HG02943 (cell line): ENCODE measurements at regions not wholly inside any gene's neighbourhood (a gene's known extent, or its start where the extent isn't known, plus 50 kb on each side); places are given as distances from the start of the nearest gene placed in this dataset.

Experiments
- ATAC-seq: cut with Tn5 transposase; IDR thresholded peaks from one replicate; pipeline ENCODE4 v1.9.1; 2021; ENCODE audit warnings: mild to moderate bottlenecking, low read depth, moderate library complexity; ENCODE audit not compliant: unreplicated experiment

DNA sequence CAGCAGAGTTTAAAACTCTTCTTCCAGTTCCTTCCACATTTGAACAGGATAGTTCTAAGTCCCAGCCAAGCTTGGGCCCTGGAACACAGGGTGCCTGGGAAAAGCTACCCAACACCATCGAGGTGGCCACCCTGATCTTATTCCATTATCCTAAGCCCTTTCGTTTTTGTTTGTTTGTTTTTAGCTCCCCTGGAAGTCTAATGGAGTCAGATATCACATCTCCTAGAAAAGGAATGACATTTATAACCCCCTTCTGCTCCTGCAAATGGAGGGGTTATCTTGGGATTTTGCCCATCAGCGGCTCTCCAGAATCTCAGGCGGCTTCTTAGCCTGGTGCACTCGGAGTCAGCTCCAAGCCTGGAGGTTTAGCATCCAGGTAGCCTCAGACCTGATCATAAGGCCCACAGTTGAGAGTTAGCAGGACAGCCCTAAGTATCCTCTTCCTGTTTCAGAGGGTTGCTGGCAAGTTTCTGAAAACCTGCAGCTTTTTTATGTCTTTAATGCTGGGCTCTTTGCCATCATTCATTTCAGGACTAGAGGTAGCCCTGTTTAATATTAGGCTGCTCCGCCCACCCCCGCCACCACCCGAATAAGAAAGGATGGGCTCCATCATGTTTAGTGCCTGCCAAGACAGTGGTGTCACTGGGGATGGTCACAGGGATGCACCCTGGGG, 230.0 kb upstream of the LNX1 start:
- no peak for ATAC-seq

GRCh38 chr4:53818104-53818503, 226.8 kb upstream of the LNX1 start:
- ATAC-seq: no peak

DNA sequence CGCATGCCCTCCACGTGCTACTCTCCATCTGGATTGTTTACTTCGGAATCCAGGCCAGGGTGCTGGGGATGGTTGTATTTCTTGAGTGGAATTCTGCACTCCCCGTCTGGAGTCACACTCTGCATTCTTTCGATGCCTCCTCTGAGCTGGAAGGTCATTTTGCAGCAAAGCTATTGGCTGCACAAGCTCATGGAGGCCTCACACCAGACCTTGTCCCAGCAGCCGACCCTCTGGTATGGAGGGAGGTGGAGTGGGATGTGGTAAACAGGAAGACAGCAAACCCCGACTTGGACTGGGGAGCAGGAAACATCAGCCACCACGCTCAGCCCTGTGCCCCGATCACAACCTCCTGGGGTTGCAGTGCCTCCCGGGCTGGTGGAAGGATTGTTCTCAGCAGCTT, 225.3 kb upstream of the LNX1 start:
- ATAC-seq: no peak

DNA sequence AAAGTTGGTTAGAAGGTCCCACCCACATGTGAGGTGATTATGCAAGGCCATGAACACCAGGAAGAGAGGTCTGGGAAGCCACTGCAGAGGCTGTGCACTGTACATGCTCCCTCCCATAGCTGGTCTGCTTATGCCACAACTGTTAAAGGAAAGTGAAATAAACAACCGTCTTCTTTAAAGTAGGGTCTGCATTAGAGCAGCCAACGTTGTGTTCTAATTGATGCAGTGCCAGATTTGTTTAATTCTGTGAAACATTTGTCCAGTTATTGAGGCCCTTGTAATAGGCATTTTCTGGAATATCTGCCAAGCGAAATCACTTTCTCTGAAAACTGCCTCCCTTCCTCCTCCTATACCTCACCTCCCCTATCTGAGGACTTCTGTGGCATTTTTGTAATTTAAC, 224.0 kb upstream of the LNX1 start:
- ATAC-seq: no peak

- ATAC-seq: no peak
Measured at GRCh38 chr4:53813998-53814397, 222.7 kb upstream of the LNX1 start.

DNA sequence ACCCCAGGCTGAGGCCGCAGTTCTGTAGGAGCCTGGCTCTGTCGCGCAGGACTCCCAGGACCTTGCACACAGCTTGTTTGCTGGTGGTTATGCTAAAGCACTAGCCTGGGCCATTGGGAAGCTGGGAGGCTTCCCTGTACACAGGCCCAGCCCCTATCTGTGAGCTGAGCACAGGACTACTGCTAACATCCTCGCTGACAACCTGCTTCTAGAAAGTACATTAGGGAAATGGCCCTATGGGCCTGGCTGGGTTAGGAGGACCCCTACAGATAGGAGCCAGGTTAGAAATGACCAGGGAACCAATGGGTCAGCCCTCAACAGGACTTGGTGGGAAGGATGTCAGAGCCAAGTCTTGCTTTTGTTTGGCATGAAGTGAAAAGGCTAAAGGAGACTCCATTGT, 219.4 kb upstream of the LNX1 start:
- ATAC-seq: no peak

DNA sequence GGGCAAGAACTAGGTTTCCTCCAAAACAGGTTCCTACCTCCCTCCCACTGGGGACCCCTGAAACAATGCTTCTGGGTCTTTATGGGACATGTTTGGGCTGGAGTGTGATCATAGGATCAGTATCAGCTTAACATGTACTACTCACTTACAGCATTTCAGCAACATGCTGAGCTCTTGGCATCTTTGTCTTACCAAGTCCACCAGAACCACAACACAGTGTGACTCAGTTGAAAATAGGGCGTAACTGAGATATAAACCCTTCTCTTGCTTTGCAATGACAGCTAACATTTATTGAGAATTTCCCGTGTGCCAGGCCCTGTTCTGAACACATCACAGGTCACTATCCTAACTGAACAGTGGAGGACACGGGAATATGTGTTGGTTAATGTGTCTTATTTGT, 218.5 kb upstream of the LNX1 start:
- ATAC-seq: no peak

GRCh38 chr4:53805291-53805690, 214.0 kb upstream of the LNX1 start:
- no peak for ATAC-seq

- no peak for ATAC-seq
Measured at GRCh38 chr4:53804719-53805118, 213.4 kb upstream of the LNX1 start.

DNA sequence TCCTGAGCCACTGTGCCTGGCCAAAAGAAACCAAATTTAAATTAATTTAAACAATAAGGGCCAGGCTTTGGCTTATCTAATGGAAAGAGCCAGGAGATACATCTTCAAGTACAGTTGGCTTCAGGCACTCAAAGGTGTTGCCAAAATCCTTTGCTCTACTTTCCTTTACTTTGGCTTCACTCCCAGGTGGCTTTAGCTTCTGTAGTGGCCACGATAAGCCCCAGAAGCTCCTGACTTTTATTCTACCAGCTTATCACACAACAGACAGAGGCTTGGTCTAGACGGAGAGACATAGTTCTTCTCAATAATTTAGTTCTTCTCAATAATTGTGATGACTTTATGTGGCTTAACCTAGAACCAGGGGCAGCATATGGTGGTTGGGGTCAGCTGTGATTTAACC, 211.2 kb upstream of the LNX1 start:
- no peak for ATAC-seq

- ATAC-seq: no peak
Measured at GRCh38 chr4:53801373-53801772, 210.1 kb upstream of the LNX1 start.

- ATAC-seq: no peak
Measured at GRCh38 chr4:53800741-53801140, 209.5 kb upstream of the LNX1 start.

GRCh38 chr4:53793096-53793495, 201.8 kb upstream of the LNX1 start:
- ATAC-seq: no peak

DNA sequence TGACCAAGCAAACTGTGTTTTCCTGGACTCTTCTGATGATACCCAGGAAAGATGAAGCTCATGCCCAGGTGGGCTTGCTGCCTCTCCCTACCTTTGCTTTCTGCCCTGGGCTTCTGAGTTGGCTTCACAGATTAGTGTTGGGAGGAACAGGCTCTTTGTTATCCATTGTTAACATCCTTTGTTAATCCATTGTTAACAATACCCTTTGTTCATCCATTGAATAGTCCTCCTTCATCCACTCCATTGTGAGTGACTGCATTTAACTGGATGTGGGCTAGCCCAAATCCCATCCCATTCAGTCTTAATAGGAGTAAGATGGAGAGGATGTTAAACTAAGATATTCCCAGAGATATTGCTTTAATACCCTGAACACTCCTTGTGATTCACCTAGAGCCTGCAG, 199.0 kb upstream of the LNX1 start:
- ATAC-seq: no peak

DNA sequence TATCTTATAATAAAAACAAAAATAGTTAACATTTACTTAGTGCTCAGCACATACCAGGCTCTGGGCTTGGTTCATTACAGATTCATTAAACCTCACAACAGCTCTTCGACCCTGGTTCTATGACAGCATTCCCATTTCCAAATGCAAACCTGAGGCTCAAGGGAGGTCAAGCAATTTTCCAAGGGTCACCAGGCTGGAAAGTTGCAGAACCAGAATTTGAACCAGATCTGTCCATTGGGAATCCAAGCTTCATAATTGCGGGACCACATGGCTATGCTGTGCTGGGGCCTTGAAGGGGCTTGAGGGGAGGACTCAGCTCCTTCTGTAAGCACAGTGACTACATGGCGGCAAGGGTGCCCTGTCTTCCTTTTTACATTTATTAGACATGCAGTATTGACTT, 197.3 kb upstream of the LNX1 start:
- no peak for ATAC-seq

- ATAC-seq: no peak
Measured at GRCh38 chr4:53788011-53788410, 196.7 kb upstream of the LNX1 start.

- ATAC-seq: no peak
Measured at GRCh38 chr4:53786632-53787031, 195.3 kb upstream of the LNX1 start.

GRCh38 chr4:53785996-53786395, 194.7 kb upstream of the LNX1 start:
- ATAC-seq: no peak

GRCh38 chr4:53784112-53784511, 192.8 kb upstream of the LNX1 start:
- ATAC-seq: no peak

GRCh38 chr4:53783208-53783859, 192.0 kb upstream of the LNX1 start:
- ATAC-seq: no peak

GRCh38 chr4:53782458-53782845, 191.2 kb upstream of the LNX1 start:
- ATAC-seq: no peak

- ATAC-seq: no peak
Measured at GRCh38 chr4:53781629-53782457, 190.6 kb upstream of the LNX1 start.
